Stimulated activated CD4-positive, alpha-beta T cell treated with anti-CD3 and anti-CD28 coated beads, Interleukin-1b, Interleukin-23, amount 100 ng/mL, for 4 hours (primary cell): ENCODE measurements at regions not wholly inside any gene's neighbourhood (a gene's known extent, or its start where the extent isn't known, plus 50 kb on each side); places are given as distances from the start of the nearest gene placed in this dataset.

Source experiments
- DNase-seq, 2 donors: peaks; one replicate each; pipeline ENCODE4 v3.0.0-alpha.2; 2020; ENCODE audit warnings: low read depth in 2 of 2

- no peak for DNase-seq
Observed at GRCh38 chr2:238635647-238636051, 208.9 kb downstream of the ASB1 start.

DNA sequence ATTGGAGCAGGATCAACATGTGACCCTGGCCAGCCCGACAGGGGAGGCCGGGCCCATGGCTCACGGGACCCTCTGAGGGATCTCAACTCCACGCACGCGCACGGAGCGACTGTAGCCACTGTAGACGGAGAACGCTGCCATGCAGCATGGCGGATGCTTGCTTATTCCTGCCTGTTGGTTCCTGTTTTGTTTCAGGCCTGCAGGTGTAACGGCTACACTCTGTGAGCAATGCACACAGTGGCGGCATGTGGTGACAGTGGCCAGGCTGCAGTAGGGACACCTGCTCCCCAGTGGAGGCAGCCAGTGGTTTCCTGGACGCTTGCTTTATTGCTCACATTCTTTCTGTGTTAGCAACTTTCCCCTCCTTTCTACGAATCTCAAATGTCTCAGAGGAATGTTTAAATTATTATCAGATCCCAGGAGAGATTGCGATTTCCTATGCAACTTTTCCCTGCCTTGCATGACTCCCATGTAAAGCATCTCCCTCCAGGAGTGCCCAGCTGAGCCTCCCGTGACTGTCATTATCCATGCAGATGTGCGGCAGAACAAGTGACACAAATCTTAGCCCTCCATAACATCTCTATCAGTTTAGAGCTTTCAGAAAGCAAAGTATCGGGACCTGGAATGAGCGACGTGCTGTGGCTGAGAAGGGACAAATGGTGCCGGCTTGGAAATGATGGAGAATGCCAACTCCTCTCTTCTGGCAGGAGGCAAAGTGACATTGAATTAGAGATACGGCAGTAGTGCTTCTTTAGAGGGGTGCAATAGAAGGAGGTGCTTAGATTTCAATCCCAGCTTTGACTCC, 209.7 kb downstream of the ASB1 start:
- DNase-seq = no peak

- no peak for DNase-seq
Observed at GRCh38 chr2:238638100-238638981, 209.5 kb upstream of the TWIST2 start.

DNA sequence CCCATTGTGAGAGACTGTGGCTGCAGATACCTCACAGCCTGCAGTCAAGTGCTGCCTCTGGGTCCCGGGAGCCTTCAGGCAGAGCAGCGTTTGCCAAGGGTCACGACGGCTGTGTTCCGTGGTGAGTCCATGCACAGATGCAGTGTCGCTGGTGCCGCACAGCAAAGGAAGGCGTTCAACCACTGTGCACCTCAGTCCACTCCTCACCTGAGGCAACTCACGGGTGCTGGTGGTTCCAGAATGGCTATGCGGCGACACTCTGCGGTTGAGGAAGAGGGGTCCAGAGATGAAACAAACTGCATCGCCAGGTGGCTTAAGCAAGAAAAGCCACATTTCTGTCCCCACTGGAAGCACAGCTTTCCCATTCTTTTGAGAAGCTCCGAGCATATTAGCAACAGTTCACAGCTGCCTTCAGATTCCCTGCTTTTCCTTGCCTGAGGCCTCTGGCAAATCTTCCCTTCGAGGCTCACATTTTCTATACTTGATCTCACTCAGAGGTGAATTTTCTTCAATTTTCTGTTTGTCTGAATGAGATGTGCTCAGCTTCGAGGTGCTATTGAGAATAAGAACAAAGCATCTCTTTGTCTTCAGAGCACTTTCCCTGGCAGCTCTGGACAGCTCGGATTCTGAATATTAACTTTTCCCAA, 208.8 kb upstream of the TWIST2 start:
- no peak for DNase-seq

DNA sequence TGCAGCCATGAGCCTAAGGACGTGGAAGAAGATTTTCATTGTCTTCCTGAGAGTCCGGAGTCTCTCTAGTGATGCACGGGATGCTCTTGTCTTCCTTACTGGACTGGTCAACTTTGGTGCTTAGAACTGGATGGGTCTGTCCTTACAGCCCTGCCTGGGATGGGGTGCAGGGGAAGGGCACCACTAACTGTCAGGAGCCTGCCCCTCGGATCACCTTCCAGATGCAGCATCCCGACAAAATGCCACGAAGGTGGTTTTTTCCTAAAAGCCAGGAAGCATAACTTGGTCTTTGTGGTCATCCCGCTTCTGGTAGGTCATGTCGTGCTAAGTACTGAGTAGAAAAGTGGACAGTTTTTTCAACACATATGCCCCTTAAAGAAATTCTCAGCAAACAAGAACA, 207.4 kb upstream of the TWIST2 start:
- no peak for DNase-seq

DNA sequence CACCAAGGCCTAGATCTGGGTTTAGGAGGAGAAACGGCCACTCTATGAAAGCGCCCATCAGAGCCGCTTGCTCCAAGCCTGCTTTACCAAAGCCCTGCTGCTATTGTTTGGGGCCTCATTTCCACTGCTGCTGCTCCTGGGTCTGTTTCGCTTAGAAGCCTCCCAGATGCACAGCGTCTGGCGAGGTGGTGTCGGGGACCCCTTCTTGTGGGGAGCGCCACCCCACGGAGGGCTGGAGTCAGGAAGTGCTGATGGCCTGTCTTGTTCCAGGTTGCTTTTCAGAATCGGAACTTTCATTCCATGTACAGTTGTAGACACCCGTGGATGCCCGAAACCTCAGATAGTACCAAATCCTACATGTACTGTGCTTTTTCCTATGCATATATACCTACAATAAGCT, 204.9 kb upstream of the TWIST2 start:
- no peak for DNase-seq

DNA sequence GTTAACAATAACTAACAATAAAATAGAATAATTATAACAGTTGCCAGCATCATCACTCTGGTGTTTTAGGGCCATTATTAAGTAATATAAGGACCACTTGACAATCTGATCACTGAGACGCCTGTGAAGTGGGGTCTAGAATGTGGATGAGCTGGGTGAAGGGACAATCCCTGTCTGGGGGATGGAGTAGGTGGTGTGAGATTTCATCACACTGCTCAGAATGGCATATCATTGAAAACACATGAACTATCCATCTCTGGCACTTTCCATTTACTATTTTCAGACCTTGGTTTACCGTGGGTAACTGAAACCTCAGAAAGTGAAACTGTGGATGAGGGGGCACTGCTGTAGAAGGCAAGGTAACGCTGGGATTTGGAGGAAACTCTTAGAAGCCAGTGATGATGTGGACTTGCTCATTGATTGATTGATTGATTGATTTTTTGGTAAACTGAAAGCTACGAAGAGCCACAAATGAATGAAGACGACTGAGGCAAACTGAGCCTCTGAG, 204.4 kb upstream of the TWIST2 start:
- DNase-seq = no peak

GRCh38 chr2:238644095-238645081, 203.5 kb upstream of the TWIST2 start:
- DNase-seq = no peak

- no peak for DNase-seq
Observed at GRCh38 chr2:238645095-238645494, 202.8 kb upstream of the TWIST2 start.

- DNase-seq = no peak
Observed at GRCh38 chr2:238645716-238646115, 202.2 kb upstream of the TWIST2 start.

GRCh38 chr2:238646281-238646680, 201.6 kb upstream of the TWIST2 start:
- DNase-seq = no peak

GRCh38 chr2:238646803-238647202, 201.1 kb upstream of the TWIST2 start:
- no peak for DNase-seq

GRCh38 chr2:238649123-238649522, 198.8 kb upstream of the TWIST2 start:
- DNase-seq = no peak

DNA sequence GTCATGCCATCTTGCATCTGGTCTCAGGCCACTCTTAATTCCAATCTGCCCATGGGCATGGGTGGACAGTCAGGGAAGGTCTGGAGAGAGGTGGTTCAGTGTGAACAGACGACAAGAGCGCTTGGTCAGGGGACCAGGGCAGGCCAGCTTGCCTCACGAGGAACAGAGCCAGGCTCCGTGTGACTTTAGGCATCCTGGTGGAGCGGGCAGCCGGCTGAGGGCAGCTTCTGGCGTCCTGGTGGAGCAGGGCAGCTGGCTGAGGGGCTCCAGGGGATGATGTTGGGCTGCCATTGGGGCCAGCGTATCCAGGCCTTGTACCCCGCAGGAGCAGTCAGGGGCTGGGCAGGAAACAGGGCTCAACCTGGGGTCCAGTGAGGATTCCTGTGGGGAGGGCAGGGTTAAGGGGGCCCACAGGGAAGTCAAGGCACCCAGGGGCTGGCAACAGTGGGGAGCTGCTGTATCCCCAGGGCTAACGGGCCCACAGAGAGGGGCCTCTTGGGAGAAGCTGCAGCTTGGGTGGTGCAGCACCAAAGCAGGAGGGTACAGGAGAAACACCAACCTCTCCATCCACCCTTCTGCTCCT, 197.9 kb upstream of the TWIST2 start:
- no peak for DNase-seq

DNA sequence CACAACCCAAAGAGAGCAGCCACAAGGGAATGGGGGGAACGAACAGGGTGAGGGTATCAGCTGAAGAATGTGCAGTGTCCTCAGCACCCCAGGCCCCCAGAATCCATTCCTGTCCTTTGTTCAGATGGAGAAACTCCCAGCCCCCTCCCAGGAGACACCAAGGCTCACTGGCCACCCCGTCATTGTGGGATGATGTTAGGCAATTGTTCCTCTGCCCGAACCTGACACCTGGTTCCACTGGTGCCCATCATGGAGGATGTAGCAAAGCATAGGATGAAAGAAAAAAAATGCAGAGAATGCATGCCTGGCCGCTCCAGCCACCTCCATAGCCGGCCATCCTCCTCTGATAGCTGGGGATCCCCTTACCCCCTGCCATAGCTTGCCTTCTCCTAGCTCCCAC, 197.3 kb upstream of the TWIST2 start:
- DNase-seq = no peak

DNA sequence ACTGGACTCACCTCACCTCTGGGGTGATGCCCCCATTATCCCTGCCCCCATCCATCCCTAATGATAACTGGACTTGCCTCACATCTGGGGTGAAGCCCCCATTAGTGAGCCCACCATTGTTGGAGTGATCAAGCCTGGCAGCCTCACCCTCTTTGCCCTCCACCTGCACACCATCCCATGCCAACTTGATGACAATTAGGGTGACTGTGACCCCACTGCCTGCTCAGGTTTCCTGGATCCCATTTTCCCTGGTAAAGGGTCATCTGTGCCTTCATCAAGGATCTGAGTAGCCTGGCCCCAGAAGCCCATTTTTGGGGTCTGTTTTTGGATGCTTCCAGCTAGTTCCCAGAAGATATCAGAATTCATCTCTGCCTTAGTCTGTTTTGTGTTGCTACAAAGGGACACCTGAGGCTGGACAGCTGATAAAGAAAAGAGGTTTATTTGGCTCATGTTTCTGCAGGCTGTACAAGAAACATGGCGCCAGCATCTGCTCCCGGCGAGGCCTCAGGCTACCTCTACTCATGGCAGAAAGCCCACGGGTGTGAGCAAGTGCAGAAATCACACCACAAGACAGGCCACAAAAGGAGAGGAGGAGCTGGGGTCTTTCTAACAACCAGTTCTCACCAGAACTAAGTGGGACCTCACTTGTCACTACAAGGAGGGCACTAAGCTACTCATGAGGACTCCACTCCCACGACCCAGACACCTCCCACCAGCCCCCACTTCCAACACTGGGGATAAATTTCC, 196.4 kb upstream of the TWIST2 start:
- DNase-seq = no peak

- DNase-seq = no peak
Observed at GRCh38 chr2:238652053-238652770, 195.7 kb upstream of the TWIST2 start.

- DNase-seq = no peak
Observed at GRCh38 chr2:238652771-238653157, 195.1 kb upstream of the TWIST2 start.

DNA sequence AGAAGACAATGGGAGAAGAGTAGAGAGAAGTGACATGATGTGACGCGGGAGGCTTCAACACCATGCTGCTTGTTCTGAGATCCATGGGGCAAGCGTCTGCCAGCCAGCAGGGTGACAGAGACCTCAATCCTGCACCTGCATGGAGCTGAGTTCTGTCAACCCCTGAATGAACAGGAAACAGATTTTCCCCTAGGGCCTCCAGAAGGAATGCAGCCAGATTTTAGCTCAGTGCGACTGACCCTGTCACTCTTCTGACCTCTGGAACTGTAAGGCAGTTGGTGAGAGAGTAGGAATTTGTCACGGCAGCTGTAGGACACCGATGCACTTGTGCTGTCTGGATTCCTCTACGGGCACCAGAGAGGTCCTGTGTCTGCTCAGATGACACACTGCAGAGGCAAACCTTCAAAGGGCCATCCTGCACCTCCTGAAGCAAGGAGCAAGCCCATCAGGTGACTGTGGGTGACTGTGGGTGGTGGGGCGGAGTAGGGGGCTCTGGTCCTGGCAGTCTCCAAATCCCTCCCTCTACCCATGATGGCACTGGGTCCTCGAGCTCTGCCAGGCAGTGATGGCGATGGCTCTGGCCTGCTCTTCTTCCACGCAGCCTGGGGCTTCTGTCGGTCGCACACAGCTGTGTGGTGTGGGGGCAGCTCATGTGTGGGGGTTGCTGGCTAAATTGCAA, 194.3 kb upstream of the TWIST2 start:
- DNase-seq = no peak
